ENCODE measurements at regions not wholly inside any gene's neighbourhood (a gene's known extent, or its start where the extent isn't known, plus 50 kb on each side); places are given as distances from the start of the nearest gene placed in this dataset.

DNA sequence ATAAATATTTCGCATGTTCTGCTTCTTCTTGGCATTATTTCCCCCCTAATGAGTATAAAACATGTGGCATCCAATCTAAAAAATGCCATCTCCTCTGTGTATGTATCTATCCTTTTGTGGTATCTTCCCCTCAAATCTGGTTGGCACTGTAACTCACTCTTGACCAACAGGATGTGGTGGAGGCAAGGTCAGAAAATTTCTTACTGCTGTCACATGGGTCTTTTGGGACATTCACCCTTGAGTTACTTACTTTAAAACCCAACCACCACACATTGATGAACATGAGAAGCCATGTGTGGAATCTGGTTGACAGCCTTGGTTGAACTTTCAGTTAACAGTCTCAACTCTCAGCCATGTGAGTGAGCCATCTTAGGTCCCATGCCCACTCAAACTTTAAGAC, 516.9 kb downstream of the SLC16A7 start:
- no peak for TF ChIP-seq POLR2A (IDR thresholded peaks at IDR 0.05)
- TF ChIP-seq, protein P1, sequence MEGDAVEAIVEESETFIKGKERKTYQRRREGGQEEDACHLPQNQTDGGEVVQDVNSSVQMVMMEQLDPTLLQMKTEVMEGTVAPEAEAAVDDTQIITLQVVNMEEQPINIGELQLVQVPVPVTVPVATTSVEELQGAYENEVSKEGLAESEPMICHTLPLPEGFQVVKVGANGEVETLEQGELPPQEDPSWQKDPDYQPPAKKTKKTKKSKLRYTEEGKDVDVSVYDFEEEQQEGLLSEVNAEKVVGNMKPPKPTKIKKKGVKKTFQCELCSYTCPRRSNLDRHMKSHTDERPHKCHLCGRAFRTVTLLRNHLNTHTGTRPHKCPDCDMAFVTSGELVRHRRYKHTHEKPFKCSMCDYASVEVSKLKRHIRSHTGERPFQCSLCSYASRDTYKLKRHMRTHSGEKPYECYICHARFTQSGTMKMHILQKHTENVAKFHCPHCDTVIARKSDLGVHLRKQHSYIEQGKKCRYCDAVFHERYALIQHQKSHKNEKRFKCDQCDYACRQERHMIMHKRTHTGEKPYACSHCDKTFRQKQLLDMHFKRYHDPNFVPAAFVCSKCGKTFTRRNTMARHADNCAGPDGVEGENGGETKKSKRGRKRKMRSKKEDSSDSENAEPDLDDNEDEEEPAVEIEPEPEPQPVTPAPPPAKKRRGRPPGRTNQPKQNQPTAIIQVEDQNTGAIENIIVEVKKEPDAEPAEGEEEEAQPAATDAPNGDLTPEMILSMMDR (IDR thresholded peaks at IDR 0.05): no peak
